C4-2B (cell line): ENCODE measurements at regions not wholly inside any gene's neighbourhood (a gene's known extent, or its start where the extent isn't known, plus 50 kb on each side); places are given as distances from the start of the nearest gene placed in this dataset.

Experiments
- ZFX ChIP-seq: fragments of 450-650 bp; IDR thresholded peaks from 2 replicates; pipeline ENCODE4 v1.6.1; 2017
- TF ChIP-seq, protein P1 (sequence below): fragments of 450-650 bp; conservative IDR thresholded peaks from 2 replicates; pipeline ENCODE4 v1.5.1; 2017; ENCODE audit warnings: mild to moderate bottlenecking

DNA sequence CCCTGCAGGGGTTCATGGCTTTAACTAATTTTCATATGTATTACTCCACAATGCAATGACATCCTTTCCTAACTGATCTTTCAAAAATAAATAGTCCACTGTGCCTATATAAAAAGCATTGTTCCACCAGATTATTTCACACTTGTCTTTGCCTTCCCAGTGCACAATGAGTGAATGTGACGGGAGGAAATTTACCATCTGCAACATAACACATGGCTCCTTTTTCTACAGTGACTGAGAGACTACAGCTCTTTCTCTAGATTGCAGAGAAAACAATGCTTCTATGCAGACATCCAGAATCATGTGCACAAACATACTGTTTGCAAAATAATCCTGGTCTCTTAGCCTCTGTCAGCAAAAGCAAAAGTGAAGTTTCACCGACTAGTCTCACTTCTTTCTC lies 483.7 kb upstream of the PIK3R1 start:
- TF ChIP-seq, protein P1, sequence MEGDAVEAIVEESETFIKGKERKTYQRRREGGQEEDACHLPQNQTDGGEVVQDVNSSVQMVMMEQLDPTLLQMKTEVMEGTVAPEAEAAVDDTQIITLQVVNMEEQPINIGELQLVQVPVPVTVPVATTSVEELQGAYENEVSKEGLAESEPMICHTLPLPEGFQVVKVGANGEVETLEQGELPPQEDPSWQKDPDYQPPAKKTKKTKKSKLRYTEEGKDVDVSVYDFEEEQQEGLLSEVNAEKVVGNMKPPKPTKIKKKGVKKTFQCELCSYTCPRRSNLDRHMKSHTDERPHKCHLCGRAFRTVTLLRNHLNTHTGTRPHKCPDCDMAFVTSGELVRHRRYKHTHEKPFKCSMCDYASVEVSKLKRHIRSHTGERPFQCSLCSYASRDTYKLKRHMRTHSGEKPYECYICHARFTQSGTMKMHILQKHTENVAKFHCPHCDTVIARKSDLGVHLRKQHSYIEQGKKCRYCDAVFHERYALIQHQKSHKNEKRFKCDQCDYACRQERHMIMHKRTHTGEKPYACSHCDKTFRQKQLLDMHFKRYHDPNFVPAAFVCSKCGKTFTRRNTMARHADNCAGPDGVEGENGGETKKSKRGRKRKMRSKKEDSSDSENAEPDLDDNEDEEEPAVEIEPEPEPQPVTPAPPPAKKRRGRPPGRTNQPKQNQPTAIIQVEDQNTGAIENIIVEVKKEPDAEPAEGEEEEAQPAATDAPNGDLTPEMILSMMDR: no peak
- no peak for TF ChIP-seq ZFX
